SKM-1 (cell line): ENCODE measurements at regions not wholly inside any gene's neighbourhood (a gene's known extent, or its start where the extent isn't known, plus 50 kb on each side); places are given as distances from the start of the nearest gene placed in this dataset.

ENCODE experiments used
- DNase-seq: peaks from one replicate; lab custom pipeline; 2025; ENCODE audit not compliant: unreplicated experiment; lab: John Stamatoyannopoulos, UW

- no peak for DNase-seq
These were observed 134.9 kb upstream of the GLI2 start for GRCh38 chr2:120600786-120601185.

- no peak for DNase-seq
These were observed 134.1 kb upstream of the GLI2 start for GRCh38 chr2:120601566-120601965.

DNA sequence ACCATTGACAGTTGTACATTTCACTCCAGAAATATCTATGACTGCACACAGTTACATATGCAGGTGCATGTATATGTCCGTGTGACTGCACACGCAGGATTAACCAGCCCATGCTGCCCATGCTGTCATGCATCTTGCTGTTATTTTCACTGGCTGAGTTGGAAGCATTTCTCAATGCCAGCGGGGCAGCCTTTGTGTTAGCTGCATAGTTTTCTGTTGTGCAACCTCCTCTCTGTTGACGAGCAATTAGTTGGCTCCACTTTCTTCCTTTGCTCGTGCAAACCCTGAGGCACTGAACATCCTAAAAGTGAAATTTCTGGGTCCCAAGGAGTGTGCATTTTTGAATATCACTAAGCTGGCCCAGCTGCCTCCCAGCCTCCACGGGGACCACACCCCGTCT, 133.4 kb upstream of the GLI2 start:
- DNase-seq = no peak

- no peak for DNase-seq
These were observed 130.9 kb upstream of the GLI2 start for GRCh38 chr2:120604767-120605166.

GRCh38 chr2:120605231-120605935, 130.3 kb upstream of the GLI2 start:
- DNase-seq = no peak

DNA sequence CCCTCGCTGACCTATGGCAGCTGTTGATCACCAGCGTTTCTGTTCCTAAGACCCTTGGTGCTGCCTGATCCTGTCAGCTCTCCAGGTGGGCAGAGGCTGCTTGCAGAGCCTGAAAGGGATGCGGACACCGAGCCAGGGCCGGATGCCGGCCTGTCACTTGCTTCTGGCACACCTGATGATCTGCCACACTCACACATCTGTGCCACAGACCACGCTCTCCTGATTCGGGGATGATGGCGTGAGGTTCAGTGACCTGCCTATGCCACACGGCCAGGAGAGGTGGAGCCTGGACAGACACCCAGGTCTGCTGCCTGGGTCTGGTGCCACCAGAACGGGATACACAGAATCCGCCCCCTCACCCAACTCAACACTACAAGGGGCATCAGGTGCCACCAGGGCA, 129.4 kb upstream of the GLI2 start:
- no peak for DNase-seq

- DNase-seq = no peak
These were observed 128.7 kb upstream of the GLI2 start for GRCh38 chr2:120606931-120607330.

- no peak for DNase-seq
These were observed 128.2 kb upstream of the GLI2 start for GRCh38 chr2:120607506-120607905.

DNA sequence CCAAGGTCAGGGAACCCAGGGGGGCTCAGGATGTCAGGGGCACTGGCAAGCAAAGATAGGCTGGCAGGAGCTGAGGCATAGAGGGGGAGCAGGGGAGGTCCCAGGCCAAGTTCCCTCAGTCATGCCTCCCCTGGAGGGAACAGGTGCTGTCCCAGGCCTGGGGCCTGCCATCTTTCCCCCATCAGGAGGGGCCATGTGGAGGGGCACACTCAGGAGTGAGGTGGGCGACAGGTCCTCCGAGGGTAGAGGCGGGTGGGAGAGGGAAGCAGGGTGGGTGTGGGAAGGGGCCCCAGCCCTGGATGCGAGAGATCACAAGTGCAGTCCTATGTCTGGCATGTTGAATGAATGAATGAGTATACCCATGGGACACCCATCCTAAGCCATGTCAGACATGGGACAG, 127.7 kb upstream of the GLI2 start:
- DNase-seq = no peak

DNA sequence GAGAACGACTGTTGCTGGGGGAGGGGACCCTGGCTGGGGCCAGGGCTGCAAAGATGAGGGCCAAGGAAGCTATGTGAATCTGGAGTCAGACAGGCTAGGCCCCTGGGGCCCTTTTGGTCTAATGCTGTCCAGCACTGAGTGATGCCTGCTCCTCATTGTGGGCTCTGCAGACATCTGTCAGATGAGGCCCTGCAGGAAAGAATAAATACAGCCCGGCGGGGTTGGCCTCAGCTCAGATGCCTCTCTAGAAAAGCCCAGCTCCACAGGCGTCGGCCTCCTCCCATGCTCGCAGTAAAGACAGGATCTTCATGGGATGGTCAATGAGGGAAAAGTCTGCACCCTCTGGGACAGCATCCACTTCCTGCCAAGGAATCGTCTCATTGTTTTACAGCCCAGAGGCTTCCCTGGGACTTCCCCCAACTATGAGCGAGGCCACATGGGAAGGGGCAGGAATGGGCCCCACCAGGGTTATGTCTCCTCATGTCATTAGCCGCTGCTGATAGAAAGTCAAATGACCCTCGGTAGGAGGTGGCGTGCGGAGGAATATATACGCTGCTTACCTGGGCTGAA, 125.8 kb upstream of the GLI2 start:
- DNase-seq = no peak

DNA sequence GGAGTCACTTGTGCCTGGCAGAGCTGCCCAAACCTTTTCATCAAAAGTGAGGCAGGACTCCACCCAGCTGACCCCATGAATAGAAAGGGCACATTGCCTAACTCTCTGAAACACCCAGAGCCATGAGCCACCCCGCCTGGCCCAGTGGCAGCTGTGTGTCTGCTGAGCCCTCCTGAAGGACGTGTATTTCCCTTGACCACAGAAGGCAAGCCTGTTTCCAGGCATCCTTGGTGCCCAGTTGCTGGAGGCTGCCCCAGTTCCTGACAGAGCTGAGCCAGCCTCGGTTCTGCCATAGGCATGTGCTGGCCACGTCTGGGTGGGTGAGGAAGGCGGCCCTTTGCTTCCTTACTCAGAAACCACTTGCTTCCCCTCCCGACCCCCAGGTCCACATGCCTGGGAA, 124.7 kb upstream of the GLI2 start:
- DNase-seq = no peak

- no peak for DNase-seq
These were observed 123.7 kb upstream of the GLI2 start for GRCh38 chr2:120611961-120612360.

- no peak for DNase-seq
These were observed 123.2 kb upstream of the GLI2 start for GRCh38 chr2:120612471-120612870.

- DNase-seq = no peak
These were observed 122.7 kb upstream of the GLI2 start for GRCh38 chr2:120612931-120613330.

DNA sequence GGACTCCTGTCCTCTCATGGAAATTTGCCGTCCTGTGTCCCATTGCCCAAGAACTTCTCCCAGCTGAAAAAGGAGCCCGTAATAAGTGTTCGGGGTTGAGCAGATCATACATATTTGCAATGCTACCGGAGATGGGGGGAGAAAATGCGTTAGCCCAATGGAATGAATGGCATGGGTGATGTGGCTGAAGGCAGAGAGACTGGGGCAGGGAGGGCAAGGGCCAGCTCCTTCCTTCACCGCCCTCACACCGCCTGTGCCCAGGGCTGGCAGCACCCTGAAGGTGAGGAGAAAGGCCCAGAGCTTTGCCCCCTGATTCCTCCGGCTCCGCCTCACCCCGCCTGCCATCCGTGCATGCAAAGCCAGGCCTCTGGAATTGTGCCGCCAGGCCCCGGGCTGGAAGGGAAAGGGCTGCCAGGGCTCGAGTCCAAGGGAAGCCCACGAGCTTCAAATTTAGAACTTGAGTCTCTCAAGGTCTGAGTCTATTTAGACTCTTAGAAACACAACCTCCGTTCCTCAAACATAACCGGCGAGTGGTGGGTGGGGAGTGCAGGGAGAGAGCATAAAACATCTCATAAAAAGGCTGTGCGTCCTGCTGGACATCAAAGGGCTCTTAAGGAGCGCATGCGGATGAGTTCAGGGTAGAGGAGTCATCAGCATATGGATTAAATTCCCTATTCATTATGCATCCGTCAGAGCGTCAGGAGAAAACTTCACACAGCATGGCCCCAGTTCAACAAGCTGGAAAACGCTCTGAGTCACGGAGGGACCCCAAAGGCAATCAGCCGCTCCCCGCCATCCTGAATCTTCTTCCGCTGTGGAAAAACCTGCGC, 121.7 kb upstream of the GLI2 start:
- no peak for DNase-seq

- no peak for DNase-seq
These were observed 120.8 kb upstream of the GLI2 start for GRCh38 chr2:120614901-120615300.

- DNase-seq = no peak
These were observed 119.4 kb upstream of the GLI2 start for GRCh38 chr2:120616261-120616660.

- no peak for DNase-seq
These were observed 118.6 kb upstream of the GLI2 start for GRCh38 chr2:120617055-120617454.

DNA sequence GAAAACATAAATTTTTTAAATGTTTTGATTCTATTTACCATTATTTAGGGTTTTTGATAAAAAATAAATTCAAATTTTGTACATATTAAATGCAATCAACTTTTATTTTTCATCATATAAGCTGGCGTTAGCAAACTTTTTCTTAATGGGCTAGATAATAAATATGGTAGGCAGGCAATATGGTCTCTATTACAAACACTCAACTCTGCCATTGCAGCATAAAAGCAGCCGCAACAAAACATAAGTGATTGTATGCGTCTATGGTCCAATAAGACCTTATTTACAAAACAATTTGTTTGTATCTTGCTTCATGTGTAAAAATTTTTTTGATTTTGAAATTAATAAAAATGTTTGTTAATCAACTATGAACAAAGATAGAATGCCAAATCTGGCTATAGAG, 116.8 kb upstream of the GLI2 start:
- DNase-seq = no peak

DNA sequence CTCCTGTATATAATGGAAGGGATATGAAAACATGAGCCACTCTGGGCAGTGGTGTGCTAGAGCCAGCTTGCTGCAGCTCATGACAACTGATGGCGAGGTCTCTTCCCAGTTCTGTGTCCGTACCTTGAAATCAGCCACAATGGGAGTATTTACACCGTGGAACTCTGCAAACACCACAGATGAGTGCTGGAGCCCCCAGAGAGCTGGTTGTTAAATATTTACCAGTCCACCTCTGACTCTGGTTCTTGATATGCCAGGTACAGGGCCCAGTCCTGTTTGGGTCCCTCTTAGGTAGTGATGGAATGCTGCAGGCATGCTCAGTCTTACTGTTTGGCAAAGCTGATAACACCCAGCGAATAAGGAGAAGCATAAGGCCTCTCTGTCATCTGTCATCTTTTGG, 116.1 kb upstream of the GLI2 start:
- DNase-seq = no peak

GRCh38 chr2:120620025-120620793, 115.5 kb upstream of the GLI2 start:
- peak; percentile 38 for DNase-seq
